ENCODE measurements at regions not wholly inside any gene's neighbourhood (a gene's known extent, or its start where the extent isn't known, plus 50 kb on each side); places are given as distances from the start of the nearest gene placed in this dataset.

GRCh38 chr11:97742717-97743116, 1278.0 kb upstream of the CNTN5 start:
- no peak overlapping the region for H3K4ac ChIP-seq (ENCODE audit: low read depth, low read length)
- POLR2A ChIA-PET (ENCODE audit: unreplicated experiment): no interaction called here
- no peak overlapping the region for H2AK9ac ChIP-seq (replicated peaks; ENCODE audit: low read depth, low read length, poor library complexity)
- no peaks in the 10 kb centered on the region; the same call in 1 of the 2 replicates for H3K4me1 ChIP-seq (ENCODE audit: control insufficient read depth, insufficient read depth, low read length)
- H4K91ac ChIP-seq (ENCODE audit: insufficient read depth, low read depth, low read length): no peak overlapping the region
- H3K56ac ChIP-seq (ENCODE audit: extremely low read depth, insufficient read depth, low read length): no peak overlapping the region
- no peak overlapping the region for H4K5ac ChIP-seq (ENCODE audit: low read depth, low read length)
- no peak overlapping the region for H2BK5ac ChIP-seq (ENCODE audit: low read depth, low read length, poor library complexity, severe bottlenecking)
- no peaks in the 10 kb centered on the region for H3K79me1 ChIP-seq (ENCODE audit: low read depth in 1 of 2, low read length in 2 of 2)
- CTCF ChIA-PET: interaction anchor here (0.6 kb wide), 1 partner anchor 92 kb away, joined by 3 read pairs; no protein-coding TSS in a partner anchor
- no peak overlapping the region for H2AK5ac ChIP-seq (ENCODE audit: low read depth, low read length)
- in situ Hi-C loops (cut with MboI; ENCODE audit: low sequenced_read_pairs) (no loop called here), intact Hi-C loops (cut with micrococcal nuclease) (no loop called here), dilution Hi-C loops (cut with HindIII; ENCODE audit: low sequenced_read_pairs, unreplicated experiment) (no loop called here)
- no peak overlapping the region for H3K27ac ChIP-seq (ENCODE audit: insufficient read depth, low read length)
- H4K8ac ChIP-seq (ENCODE audit: low read depth in 2 of 2, low read length in 2 of 2): no peak overlapping the region
- H3K4me3 ChIP-seq (ENCODE audit: insufficient read depth, low read depth, low read length): no peak overlapping the region
- H3K23ac ChIP-seq (ENCODE audit: low read depth, low read length): no peak overlapping the region
- no peak overlapping the region for H2AFZ ChIP-seq (replicated peaks; ENCODE audit: low read length, poor library complexity)
- H3K36me3 ChIP-seq (ENCODE audit: control insufficient read depth, insufficient read depth, low read length): no peaks in the 10 kb centered on the region
- no TSS peak for BruUV-seq (replicated peaks)
- DNase-seq: peak; percentile 34
- no peak overlapping the region for H3K18ac ChIP-seq (ENCODE audit: low read depth, low read length)
- no peak overlapping the region for H3K4me2 ChIP-seq (ENCODE audit: low read depth, low read length)
- TF ChIP-seq CEBPB (IDR thresholded peaks at IDR 0.05; ENCODE audit: low read depth, low read length) (peak; percentile 63; the same call in 1 of the 2 replicates), USF2 (IDR thresholded peaks at IDR 0.05; ENCODE audit: low read depth, low read length) (no peak)
- H2BK20ac ChIP-seq (ENCODE audit: low read depth, low read length): no peak overlapping the region
- no peaks in the 10 kb centered on the region for H3K9me1 ChIP-seq (ENCODE audit: insufficient read depth, low read length)
- no peak overlapping the region for H3K14ac ChIP-seq (replicated peaks; ENCODE audit: low read depth, low read length)
- H2BK15ac ChIP-seq (ENCODE audit: low read depth, low read length): no peak overlapping the region
- ATAC-seq (ENCODE audit: low read depth): peak; percentile 17; the same call in 1 of the 2 replicates
- no CpG with 5 or more reads among the region's 3 CpGs for WGBS, 2 experiments (ENCODE audit: extremely low coverage in 2 of 2, insufficient read length in 1 of 2)
- no peak overlapping the region for H3K9ac ChIP-seq (ENCODE audit: low read depth, low read length)
- no peaks in the 10 kb centered on the region for H3K27me3 ChIP-seq (ENCODE audit: control insufficient read depth, insufficient read depth, low read length)
- no peak overlapping the region for H2BK120ac ChIP-seq (ENCODE audit: low read depth, low read length)
- no peaks in the 10 kb centered on the region for H4K20me1 ChIP-seq (ENCODE audit: insufficient read depth, low read length)
- peaks cover 2% of the 10 kb centered on the region; the same call in 1 of the 2 replicates for H3K9me3 ChIP-seq (ENCODE audit: control insufficient read depth, insufficient read depth, low read length)

All from IMR-90 (cell line).